Thoracic aorta (tissue), 2 donors: ENCODE measurements at regions not wholly inside any gene's neighbourhood (a gene's known extent, or its start where the extent isn't known, plus 50 kb on each side); places are given as distances from the start of the nearest gene placed in this dataset.

Source experiments
- ATAC-seq: fragments of 150-250 bp; one replicate; pipeline ENCODE4 v1.8.0; 2017; ENCODE audit warnings: low read depth; ENCODE audit not compliant: insufficient number of reproducible peaks, low FRiP score
- DNase-seq: peaks from one replicate; pipeline ENCODE4 v3.0.0-alpha.2; 2020; ENCODE audit warnings: low spot score
- H3K27ac ChIP-seq, 2 donors: fragments of 200-600 bp; sonication (generic); 1 replicate in 1 of 2; 2 replicates in 1 of 2; pipeline ENCODE4 v1.5.1; 2016; ENCODE audit warnings: mild to moderate bottlenecking in 2 of 2, moderate library complexity in 2 of 2
- H3K27me3 ChIP-seq: fragments of 200-600 bp; sonication (generic); replicated peaks from 2 replicates; pipeline ENCODE4 v1.6.0; 2016; ENCODE audit warnings: mild to moderate bottlenecking; ENCODE audit not compliant: insufficient read depth
- H3K36me3 ChIP-seq: fragments of 200-600 bp; sonication (generic); one replicate; pipeline ENCODE4 v1.5.1; 2016
- H3K4me1 ChIP-seq, 2 donors: fragments of 200-600 bp; sonication (generic); 1 replicate in 1 of 2; 2 replicates in 1 of 2; pipeline versions ENCODE4 v1.5.1 to v1.6.0; 2016; ENCODE audit warnings: low read depth in 2 of 2, mild to moderate bottlenecking in 1 of 2; ENCODE audit not compliant: control insufficient read depth in 1 of 2
- H3K4me3 ChIP-seq: fragments of 200-600 bp; sonication (generic); 2 replicates; pipeline ENCODE4 v1.5.1; 2016; ENCODE audit warnings: mild to moderate bottlenecking
- H3K9me3 ChIP-seq: fragments of 200-600 bp; sonication (generic); 2 replicates; pipeline ENCODE4 v1.5.1; 2016
- CTCF ChIP-seq: fragments of 200-600 bp; sonication (generic); IDR thresholded peaks from one replicate; pipeline ENCODE4 v1.5.1; 2019; ENCODE audit warnings: antibody characterized with exemption

- Histone ChIP-seq H3K27me3 (no peaks in the 10 kb centered on the region), H3K4me3 (no peak overlapping the region), H3K27ac (no peak overlapping the region), H3K4me1 (no peaks in the 10 kb centered on the region), H3K9me3 (no peaks in the 10 kb centered on the region), H3K36me3 (no peaks in the 10 kb centered on the region)
- DNase-seq (no peak), ATAC-seq (no peak)
- TF ChIP-seq CTCF: no peak
These were observed 185.8 kb downstream of the NDUFA10 start for GRCh38 chr2:239839306-239839705.

GRCh38 chr2:239836021-239836765 lies 188.9 kb downstream of the NDUFA10 start:
- H3K36me3 ChIP-seq: no peaks in the 10 kb centered on the region
- ATAC-seq: no peak
- peaks cover 0 to under 1% of the 10 kb centered on the region in 2 donors for H3K4me1 ChIP-seq
- TF ChIP-seq CTCF: no peak
- no peak for DNase-seq
- no peaks in the 10 kb centered on the region for H3K27me3 ChIP-seq
- no peaks in the 10 kb centered on the region for H3K9me3 ChIP-seq
- H3K27ac ChIP-seq: no peak overlapping the region
- H3K4me3 ChIP-seq: no peak overlapping the region

DNA sequence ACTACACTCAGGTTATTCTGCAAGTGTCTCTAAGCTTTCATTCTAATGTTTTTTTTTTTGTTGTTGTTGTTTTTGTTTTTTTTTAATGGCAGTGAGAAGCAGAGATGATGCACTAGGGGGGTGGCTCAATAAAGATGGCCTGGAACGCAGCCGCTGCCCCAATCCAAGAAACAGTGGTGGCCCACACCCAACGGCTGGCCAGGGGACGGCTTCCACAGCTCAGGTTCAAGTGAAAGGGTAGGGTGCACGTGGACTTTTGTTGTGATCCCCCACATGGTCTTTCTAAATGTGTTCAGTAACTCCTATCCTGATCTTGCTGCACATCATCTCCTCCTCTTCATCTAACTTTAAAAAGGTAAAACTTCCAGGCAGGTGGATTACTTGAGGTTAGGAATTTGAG lies 190.1 kb downstream of the NDUFA10 start:
- Histone ChIP-seq H3K36me3 (no peaks in the 10 kb centered on the region), H3K27ac (no peak overlapping the region), H3K27me3 (no peaks in the 10 kb centered on the region), H3K9me3 (no peaks in the 10 kb centered on the region), H3K4me1 (peaks cover 2 to 12% of the 10 kb centered on the region in 2 donors), H3K4me3 (no peak overlapping the region)
- TF ChIP-seq CTCF: no peak
- no peak for DNase-seq
- no peak for ATAC-seq

DNA sequence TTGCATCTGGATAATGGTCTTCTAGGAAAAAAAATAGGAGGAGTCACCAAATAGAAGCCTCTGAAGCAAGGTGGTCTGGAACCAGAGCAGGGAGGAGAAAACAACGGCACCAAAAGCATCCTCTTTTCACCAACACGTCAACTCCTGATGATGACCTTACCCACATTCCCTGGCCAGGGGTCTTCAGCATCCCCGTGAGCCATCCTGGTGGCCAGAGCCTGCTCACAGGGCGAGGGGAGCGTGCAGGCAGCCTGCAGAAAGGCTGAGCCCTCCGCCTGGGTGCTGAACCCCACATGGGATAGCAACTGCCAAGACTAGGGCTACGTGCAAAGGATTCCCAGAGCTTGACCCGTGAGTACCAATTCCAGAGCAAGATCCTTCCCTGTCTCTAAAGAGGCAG lies 191.0 kb downstream of the NDUFA10 start:
- DNase-seq (no peak), ATAC-seq (no peak)
- H3K9me3 ChIP-seq: no peaks in the 10 kb centered on the region
- no peak for TF ChIP-seq CTCF
- H3K4me3 ChIP-seq: no peak overlapping the region
- H3K36me3 ChIP-seq: no peaks in the 10 kb centered on the region
- H3K27ac ChIP-seq: no peak overlapping the region
- no peaks in the 10 kb centered on the region for H3K27me3 ChIP-seq
- peaks cover 8 to 21% of the 10 kb centered on the region in 2 donors for H3K4me1 ChIP-seq

GRCh38 chr2:239833269-239834109 lies 191.7 kb downstream of the NDUFA10 start:
- ATAC-seq (no peak), DNase-seq (no peak)
- Histone ChIP-seq H3K27ac (no peak overlapping the region), H3K4me1 (peaks cover 8 to 28% of the 10 kb centered on the region in 2 donors), H3K27me3 (no peaks in the 10 kb centered on the region), H3K36me3 (no peaks in the 10 kb centered on the region), H3K4me3 (no peak overlapping the region), H3K9me3 (no peaks in the 10 kb centered on the region)
- no peak for TF ChIP-seq CTCF
